ENCODE measurements at regions not wholly inside any gene's neighbourhood (a gene's known extent, or its start where the extent isn't known, plus 50 kb on each side); places are given as distances from the start of the nearest gene placed in this dataset.

DNA sequence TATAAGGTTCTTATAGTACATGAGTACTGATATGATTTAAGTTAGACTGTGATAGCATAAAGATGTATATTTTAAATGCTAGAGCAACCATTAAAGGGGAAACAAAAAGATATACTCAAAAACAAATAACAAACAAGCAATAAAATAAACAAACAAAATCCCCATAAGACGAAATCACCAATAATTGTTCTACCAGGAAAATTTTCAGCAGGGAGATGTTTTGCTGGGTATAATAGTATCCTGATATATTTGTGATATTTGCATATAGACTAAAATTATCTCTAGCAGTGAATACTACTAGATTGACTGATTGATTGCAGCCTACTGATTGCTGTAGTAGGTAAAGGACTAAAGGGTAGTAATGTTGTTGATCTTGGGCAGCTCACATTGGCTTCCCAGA lies 177.4 kb downstream of the TMEM182 start:
- Histone ChIP-seq H3K79me2 (ENCODE audit: insufficient read depth, low read length) (no peaks in the 10 kb centered on the region), H4K8ac (replicated peaks; ENCODE audit: insufficient read length, low read depth, low read length) (no peak overlapping the region), H2BK15ac (ENCODE audit: low read depth, low read length) (no peak overlapping the region), H2AK5ac (ENCODE audit: insufficient read length, low read length) (no peak overlapping the region), H3K4me1 (ENCODE audit: insufficient read depth, low read length) (no peaks in the 10 kb centered on the region), H4K20me1 (ENCODE audit: control insufficient read depth, insufficient read depth, insufficient read length) (no peaks in the 10 kb centered on the region), H2AFZ (ENCODE audit: low read length) (no peak overlapping the region), H3K4me2 (ENCODE audit: insufficient read depth, insufficient read length, low read length) (no peak overlapping the region), H3T11ph (ENCODE audit: low read length) (no peak overlapping the region), H3K9me3 (ENCODE audit: control insufficient read depth, low read depth, low read length) (no peaks in the 10 kb centered on the region), H3K18ac (ENCODE audit: insufficient read length, low read depth, low read length) (no peak overlapping the region), H3K27ac (ENCODE audit: insufficient read length, low read depth, low read length) (no peak overlapping the region), H4K5ac (ENCODE audit: insufficient read length, low read depth, low read length) (no peak overlapping the region), H2BK5ac (ENCODE audit: insufficient read length, low read length) (no peak overlapping the region), H2BK20ac (ENCODE audit: low read depth, low read length, poor library complexity, severe bottlenecking) (no peak overlapping the region), H4K91ac (ENCODE audit: insufficient read length, low read depth, low read length) (no peak overlapping the region), H3K14ac (ENCODE audit: insufficient read depth, low read length) (no peak overlapping the region), H3K23me2 (ENCODE audit: insufficient read length, low read depth, low read length, poor library complexity, severe bottlenecking) (no peaks in the 10 kb centered on the region), H3K9ac (ENCODE audit: extremely low read depth, insufficient read length, low read length) (no peak overlapping the region), H3K4ac (ENCODE audit: low read depth, low read length) (no peak overlapping the region), H2BK12ac (ENCODE audit: insufficient read length, low read depth, low read length) (no peak overlapping the region), H3K79me1 (ENCODE audit: insufficient read depth, low read depth, low read length, poor library complexity, severe bottlenecking) (no peaks in the 10 kb centered on the region), H3K56ac (ENCODE audit: insufficient read length, low read depth, low read length) (no peak overlapping the region), H3K27me3 (ENCODE audit: insufficient read depth, low read length) (no peaks in the 10 kb centered on the region), H3K23ac (ENCODE audit: insufficient read length, low read depth, low read length) (no peak overlapping the region), H2BK120ac (ENCODE audit: low read depth, low read length, poor library complexity, severe bottlenecking) (no peak overlapping the region)
- DNase-seq: no peak
- no CpG with 5 or more reads among the region's 1 CpG for WGBS (ENCODE audit: extremely low coverage, insufficient read length, low lambda C conversion rate)
- Mint-ChIP-seq H3K9me3 (peaks cover 0 to 4% of the 10 kb centered on the region in 2 experiments; a peak in 2 of 5 replicates), H3K4me1 (no peaks in the 10 kb centered on the region), H3K27ac (no peak overlapping the region), H3K27me3 (ENCODE audit: low read depth) (no peaks in the 10 kb centered on the region; the same call in 1 of the 2 replicates), H3K36me3 (ENCODE audit: insufficient read depth in 1 of 3, low read depth in 3 of 3) (no peaks in the 10 kb centered on the region), H3K4me3 (no peak overlapping the region)
- TF ChIP-seq, protein P1, sequence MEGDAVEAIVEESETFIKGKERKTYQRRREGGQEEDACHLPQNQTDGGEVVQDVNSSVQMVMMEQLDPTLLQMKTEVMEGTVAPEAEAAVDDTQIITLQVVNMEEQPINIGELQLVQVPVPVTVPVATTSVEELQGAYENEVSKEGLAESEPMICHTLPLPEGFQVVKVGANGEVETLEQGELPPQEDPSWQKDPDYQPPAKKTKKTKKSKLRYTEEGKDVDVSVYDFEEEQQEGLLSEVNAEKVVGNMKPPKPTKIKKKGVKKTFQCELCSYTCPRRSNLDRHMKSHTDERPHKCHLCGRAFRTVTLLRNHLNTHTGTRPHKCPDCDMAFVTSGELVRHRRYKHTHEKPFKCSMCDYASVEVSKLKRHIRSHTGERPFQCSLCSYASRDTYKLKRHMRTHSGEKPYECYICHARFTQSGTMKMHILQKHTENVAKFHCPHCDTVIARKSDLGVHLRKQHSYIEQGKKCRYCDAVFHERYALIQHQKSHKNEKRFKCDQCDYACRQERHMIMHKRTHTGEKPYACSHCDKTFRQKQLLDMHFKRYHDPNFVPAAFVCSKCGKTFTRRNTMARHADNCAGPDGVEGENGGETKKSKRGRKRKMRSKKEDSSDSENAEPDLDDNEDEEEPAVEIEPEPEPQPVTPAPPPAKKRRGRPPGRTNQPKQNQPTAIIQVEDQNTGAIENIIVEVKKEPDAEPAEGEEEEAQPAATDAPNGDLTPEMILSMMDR (conservative IDR thresholded peaks at IDR 0.05): no peak

Data from H9 (cell line).